Embryonic facial prominence (tissue), 1 donor: ENCODE measurements at regions not wholly inside any gene's neighbourhood (a gene's known extent, or its start where the extent isn't known, plus 50 kb on each side); places are given as distances from the start of the nearest gene placed in this dataset.

Experiments
- DNase-seq: peaks from one replicate; pipeline ENCODE4 v3.0.0-alpha.2; 2016; ENCODE audit errors: extremely low spot score

DNA sequence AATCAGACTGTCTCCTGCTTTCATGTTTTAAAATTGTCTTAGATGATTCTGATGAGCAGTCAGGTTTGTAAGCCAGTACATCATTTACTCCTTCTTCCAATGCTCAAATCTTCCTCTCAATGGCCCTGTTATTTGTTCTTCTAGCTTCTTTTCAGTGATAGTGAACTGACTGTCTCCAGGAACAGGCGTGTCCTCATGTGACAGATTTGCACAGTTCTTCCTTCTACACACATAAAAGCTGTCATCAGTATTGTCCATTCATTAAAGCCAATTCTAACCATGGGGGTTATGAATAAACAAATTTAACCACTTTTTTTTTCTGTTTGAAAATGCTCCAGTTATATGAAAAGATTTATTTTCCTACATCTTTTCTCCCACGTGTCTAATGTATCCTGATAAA lies 308.7 kb upstream of the SORCS1 start:
- no peak for DNase-seq

DNA sequence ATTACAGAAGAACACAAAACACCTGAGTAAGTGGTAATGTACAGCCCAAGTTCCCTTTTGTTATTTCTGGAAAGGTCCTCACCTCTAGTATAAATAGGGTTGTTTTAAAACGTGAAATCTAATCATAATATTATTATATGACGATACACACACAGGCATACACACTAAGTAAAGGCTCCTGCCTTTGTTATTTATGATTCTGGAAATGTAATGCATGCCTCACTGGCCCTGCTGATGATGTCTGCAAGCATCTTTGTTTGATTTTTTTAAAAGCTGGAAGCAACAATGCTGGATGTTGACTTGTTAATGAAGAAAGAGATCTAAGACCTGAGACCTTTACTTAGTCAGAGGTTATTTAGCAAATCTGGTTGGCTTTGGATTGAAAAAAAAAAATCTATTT lies 307.4 kb upstream of the SORCS1 start:
- DNase-seq: no peak

DNA sequence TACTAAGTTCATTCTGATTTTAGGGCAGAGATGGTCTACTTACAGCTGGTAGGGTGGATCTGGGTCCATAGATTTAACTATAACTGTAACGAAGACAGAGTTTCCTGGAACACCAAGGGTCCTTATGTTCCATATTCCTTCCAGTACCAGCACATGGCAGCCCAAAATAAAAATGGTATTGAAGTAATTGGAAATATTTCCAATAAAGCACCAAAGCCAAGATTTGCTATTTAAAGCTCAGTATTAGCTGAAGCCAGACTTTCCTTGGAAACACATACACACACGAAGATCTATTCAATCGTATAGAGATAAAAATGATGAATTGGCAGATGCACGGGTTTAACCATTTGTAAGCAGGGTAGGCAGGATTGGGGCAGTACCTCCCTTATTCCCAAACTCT lies 289.1 kb upstream of the SORCS1 start:
- no peak for DNase-seq

DNA sequence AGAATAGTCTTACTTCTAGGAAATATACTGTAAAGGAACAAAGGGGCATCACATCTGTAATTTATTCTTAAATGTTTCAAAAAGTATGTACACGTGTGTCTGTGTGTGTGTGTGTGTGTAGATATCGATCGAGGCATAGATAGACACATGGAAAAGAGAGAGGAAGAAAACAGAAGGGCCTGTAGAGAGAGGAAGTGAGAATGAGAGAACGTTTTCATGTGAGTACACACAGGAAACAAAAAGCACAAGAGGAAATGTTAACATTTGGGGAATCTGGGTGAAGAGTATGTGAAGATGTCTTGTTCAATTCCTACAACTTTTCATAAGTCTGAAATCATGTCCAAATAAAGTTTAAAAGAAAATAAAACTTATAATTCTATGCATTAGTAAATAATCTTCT lies 286.5 kb upstream of the SORCS1 start:
- DNase-seq: no peak

DNA sequence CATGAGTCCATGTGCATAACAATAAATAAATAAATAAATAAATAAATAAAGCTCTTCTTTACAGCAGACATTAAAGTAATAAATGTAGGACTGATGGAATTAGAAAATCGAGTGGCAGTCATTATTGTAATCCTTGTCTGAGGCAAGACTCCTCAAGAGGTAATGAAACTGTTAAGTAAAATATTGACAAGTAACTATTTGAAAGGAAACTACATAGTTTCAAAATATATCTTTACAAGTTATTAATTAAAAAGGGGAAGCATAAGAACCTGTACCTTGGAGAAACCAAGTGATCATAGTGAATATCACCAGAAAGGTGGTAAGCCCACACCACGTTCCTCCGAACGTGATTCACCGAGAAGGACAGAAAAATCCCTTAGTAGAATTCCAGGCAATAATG lies 285.6 kb upstream of the SORCS1 start:
- no peak for DNase-seq

DNA sequence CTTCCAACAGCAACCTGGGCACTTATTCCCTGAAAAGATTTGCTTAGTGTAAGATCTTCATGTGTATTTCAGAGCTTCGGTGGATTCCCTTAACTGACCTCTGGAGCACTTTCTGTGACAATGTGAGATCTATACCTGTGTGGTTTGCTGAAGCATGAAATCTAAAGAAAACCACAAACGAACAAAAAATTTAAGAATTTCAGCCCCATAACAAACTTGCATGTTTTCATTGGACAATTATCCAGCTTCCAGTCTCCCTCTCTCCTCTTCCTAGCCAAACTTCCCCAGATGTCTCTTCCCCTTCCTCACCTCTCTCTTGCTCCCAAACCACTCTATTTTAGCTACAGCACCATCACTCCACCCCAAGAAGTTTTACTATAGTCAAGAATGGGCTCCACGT lies 279.9 kb upstream of the SORCS1 start:
- DNase-seq: no peak

DNA sequence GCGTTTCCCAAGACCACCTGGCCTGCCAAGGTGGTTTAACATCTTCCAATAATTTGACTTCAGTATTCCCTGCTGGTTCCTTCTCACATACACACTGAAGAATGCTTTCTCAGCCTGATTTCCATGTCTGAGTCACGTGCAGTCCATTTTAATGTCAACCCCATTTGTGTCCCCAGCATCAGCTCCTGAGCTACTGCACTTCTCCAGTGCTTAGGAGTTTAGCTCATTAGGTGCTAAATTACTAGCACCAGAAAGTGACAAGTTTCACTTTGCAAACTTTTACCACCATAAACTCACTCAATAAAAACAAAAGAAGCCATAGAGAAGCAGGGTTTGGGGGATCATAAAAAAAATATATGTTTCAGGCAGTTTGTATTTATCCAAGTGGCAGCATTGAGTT lies 279.3 kb upstream of the SORCS1 start:
- DNase-seq: no peak

DNA sequence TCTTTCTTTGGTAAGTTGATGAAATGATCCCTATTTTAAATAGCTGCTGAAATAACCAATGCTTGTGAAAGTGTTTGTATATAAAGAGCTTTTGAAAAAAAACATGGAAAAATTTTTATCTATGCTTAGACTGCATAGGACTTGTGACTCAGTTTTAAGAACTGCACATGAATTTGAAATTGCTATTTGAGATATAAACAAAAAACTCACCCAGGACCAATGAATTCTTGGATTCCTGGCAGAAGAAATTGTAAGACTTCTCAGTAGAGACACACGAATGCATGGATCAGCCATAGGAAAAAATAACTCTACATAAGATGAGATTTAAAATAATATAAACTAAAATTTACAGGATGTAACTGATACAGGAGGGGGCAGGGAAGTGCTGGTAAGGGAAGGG lies 278.8 kb upstream of the SORCS1 start:
- no peak for DNase-seq

DNA sequence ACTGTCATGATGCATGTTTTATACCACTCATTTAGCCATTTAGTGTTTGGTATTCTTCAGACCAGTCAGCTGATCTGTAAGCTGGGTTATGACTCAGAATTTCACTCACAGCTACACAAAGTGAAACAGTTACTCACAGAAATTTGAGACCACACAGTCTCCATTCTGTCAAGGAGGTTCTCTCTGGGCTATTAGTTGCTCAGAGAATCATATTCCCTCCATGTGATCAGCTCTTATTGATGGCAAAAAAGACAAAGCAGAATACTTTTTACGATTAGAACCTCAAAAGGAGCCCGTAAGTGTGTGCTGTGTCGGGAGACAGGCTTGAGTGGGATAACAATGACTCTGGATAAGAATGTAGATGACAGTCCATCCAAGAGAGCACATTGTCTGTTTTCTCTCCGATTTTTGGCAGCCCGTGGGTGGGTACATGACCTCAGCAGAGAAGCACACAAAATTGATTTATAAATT lies 277.6 kb upstream of the SORCS1 start:
- DNase-seq: no peak

DNA sequence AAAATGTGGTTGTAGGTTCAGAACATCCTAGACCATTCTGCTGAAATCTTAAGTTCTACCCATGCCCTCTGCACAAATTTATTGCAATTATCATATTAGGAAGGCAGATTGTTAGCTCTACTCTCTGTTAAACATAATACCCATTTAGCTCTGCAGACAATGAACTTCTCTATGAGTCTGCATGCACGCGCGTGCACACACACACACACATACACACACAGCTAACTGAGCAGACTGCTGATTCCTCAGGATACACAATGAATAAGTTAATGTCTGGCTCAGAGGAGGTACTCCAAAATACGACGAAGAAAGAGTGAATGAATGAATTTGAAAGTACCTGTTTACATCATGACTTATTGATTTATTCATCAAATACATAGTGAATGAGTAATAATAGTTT lies 276.2 kb upstream of the SORCS1 start:
- no peak for DNase-seq

DNA sequence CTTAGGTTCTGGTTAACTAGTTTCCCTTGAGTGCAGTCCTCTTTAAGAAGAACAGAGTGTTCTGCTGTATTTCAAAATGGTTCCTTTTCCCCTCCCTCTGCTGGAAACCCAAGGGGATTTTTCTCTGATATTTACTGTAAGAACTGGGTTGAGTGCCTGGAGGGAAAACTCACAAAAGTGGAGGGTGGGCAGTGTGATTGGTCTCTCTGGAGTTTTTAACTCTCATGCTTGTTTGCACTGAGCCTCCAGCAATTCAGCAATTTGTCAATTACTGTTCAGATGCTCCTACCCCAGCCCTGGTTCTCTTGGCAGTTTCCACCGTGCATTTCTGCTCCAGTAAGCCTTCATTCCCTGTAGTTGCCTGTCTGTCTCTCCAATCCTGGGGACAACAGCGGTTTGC lies 273.4 kb upstream of the SORCS1 start:
- no peak for DNase-seq

DNA sequence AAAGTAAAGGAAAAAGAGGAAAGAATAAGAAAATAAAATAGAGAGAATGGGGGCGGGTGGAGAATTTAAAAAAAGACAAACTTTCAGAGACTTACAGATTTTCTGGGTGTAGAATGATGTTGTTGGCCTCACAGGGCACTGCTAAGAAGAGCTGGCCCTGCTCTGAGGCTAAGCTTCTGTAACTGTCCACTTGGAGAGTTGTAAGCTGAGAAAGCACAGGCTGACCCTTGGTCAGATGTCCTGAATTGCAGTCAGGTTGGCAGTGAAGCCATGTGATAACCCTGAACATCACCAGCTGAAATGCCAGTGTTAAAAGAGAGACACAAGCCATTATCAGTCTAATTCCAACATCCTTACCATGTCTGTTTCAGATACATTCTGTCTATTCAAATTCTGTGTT lies 272.1 kb upstream of the SORCS1 start:
- DNase-seq: no peak

DNA sequence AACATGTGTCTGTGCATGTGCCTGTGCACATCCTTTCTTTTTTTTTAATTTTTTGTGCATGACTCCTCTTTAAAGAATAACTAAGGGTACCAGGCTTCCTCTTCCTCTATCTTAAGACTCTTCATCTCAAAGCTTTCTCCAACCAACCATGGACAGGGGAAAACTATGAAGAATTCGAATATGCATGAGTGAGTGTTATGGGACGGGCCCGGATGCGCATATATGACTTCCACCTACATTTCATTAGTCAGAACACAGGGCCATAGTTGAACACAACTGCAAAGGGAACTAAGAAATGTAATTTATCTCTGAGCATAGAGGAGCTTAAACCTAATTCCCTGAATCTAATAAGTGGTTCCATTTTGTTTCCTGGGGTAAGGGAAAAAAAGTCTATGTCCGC lies 270.3 kb upstream of the SORCS1 start:
- no peak for DNase-seq

DNA sequence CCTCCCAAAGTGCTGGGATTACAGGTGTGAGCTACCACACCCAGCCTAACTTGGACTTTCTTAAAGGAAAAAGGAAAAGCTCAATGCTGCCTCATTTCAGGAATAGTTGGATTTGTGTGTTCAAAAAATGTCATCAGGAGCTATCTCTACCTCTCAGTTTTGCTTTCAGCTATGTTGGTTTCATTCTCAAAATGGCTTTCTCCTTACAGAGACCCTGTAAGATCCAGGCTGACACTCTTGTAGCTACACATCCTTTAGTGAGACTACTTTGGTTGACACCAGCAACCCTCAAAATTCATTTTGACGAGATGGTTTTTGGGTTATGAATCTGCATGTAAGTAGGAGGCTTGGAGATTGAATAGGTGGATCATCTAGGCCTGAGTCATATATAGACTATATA lies 269.7 kb upstream of the SORCS1 start:
- no peak for DNase-seq

DNA sequence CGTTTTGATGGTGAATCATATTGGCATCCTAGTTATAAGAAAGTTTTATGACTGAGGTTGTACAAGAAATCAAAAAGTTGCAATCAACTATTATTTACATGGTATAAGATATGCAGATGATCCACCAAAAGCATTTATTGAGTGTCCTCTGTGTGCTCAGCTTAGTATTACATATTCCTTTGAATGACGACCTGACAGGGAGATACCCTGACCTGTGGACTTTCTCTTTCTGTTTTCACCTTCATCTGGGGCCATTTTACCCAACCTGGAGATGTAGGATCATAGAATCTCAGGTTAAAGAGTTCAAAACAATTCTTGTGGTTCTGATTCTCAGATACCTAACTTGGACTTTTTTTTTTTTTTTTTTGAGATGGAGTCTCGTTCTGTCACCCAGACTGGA lies 269.1 kb upstream of the SORCS1 start:
- no peak for DNase-seq

DNA sequence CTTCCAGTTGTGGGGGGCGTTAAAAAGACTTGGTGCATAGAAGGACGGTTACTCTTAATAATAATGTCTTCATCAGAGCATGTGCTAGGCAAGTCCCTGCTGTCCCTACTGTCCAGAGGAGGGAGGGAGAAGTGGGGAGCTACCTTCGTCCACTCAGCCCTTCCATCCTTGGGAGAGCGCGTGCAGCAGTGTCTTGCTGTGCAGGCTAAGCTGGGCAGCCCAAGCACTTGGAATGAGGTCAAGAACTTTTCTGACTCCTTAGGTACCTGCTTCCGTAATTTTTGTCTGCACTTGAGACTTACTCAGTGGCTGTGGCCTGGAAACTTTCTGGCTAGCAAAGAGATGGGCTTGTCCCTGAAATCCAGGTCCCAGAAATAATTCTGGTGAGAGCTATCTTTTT lies 265.9 kb upstream of the SORCS1 start:
- no peak for DNase-seq

DNA sequence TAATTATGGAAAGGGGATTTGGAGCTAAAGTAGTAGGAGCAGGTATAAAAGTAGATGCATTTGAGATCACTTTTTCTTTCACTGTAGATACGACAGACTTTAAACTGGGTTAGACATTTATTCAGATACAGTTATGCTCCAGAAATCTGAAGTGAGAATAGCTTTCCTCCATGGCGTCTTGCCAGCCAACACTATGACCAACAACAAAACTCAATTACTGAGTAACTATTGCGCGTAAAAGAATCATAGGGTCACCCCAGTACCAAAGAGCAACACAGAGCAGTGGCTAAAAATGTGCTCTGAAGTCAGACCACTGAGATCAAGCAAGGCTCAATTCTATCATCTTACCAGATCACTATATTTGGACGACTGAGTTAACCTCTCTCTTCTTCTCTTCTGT lies 262.5 kb upstream of the SORCS1 start:
- DNase-seq: no peak

DNA sequence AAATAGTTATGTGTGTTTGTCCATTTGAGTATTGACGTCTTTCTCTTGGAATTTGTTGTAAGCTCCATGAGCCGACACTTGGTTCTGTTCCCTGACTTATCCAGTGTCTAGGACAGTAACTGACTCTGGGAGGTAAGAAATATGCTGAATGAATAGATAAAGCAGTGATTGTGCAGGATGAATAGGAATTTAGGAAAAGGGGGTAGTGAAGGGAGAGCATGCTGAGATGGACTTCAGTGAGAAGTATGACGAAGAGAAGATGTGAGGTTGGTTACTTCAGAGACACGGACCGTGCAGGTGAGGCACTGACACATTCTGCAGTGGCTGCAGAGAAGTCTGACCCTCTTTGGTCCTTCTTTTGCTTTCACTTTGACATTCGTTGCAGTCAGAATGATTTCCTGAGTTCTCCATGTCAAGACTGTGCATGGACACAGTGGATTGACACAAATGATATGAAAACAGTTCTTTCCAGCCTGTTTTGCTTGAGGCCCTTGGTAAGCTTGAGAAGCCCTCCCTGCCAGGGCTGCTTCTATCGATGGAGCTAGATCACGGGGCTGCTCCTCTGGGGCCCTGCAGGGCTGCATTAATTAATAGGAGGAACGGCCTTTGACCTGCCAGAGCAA lies 261.5 kb upstream of the SORCS1 start:
- DNase-seq: no peak

DNA sequence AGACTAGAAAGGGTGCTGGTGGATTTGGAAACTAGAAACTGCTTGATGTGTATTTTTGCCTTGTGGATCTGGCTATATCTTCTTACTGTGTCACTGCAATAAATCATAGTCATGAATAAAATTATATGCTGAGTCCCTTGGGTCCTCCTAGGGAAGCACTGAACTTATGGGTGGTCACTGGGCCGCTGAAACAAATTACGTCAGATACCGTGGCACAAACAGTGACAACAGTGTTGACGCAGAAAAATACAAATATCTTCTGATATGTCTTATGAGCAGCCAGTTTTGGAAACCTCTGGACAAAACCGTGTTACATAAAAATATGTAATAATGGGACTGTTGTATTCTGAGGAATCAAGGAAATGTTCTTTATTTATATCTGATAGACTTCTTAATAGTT lies 260.1 kb upstream of the SORCS1 start:
- DNase-seq: no peak

DNA sequence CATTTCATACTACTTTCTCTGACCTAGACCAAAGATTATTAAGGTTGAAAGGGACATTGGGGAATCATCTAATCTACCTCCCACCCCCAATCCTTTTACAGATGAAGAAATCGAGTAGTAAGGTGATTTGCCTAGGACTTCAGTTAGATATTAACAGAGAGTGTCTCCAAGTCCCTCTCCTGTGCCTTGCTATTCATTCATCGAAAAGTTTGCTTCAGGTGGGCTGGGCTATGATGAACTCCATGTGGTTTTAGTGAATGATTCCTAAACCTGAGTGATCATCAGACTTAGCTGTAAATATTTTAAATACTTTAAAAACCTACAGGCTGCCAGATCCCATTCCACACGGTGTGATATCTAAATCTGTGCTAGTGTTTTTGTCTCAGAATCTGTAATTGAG lies 259.4 kb upstream of the SORCS1 start:
- no peak for DNase-seq

DNA sequence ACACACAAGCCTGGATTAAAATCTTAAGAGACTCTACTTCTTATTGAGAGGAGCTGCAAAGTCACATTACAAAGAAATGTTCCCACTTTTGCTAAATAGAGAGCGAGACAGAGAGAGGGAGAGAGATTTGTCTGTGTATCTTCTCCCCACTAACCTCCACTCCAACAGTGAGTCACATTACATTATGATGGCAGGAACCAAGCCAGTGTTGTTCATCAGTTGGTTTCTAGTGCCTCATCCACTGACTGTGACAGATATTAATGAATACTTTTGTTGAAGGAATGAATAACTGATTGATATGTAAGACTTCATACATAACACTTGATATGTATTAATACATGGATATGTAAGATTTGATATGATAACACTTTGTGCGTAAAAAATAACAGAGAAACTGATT lies 258.2 kb upstream of the SORCS1 start:
- DNase-seq: no peak

DNA sequence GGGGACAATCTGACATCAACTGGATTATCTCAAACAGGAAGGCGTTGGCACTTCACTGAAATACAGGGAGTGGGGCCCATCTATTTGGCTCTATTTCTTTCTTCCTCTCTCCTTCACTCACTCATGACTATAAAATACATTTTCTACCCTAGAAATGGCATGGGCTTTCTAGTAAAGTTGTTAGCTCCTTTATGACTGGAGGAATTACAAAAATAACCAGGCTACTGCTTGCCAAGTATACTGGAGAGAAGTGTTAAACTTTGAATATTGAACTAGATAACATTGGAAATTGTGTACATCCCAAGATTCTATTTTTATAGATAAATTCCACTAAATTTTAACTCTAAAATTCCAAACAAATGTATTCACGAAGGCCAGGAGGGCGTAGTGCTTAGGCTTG lies 255.7 kb upstream of the SORCS1 start:
- no peak for DNase-seq

DNA sequence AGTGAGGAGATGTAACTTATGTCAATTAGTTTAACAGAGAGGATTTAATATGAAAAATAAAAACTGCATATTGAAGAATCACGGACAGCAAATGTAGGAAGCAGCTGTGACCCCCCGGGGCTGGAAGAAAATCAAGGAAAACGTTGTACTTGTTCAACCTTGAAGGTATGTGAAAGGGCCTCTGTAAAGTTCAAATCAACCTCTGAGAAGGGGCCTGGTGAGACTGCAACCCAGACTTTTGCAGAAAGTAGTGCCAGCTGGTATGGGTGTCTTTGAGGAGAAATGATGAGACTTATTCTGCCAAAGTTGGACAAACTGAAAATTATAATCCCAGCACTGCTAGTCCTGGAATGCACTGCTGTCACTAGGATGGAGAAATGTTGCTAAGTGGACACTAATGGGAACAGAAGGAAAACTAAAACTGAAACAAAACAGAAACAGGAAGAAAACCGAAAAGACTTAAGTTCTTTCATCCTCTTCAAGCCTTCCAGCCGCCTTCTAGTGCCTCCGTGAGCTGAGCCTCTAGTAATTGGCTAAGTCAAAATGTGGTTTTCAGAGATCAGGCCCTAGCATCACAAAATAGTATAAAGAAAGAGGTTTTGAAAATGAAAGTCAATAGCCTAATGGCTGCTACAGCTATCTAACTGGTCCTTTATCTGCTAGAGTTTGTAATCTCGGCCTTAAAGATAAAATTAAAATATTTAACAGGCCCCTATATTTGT lies 253.7 kb upstream of the SORCS1 start:
- DNase-seq: no peak

DNA sequence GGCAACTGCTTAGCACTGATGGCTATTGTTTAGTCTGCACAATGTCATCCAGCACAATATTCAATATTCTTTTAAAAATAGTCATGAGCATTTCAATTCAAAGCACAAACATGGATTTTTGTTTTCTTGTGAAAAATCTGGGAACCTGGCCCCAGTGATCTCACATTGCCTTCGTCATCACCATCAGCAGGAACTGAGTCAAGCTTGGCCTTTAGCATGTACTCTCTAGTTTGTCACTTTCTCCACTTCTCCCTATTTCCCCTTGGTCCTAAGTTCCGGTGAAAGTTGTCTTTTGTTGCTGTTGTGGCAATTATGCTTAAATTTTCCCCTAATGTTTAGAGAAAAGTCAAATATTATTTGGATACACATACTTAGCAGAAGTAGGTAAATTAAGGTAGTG lies 252.9 kb upstream of the SORCS1 start:
- DNase-seq: no peak
